22Rv1 (cell line): ENCODE measurements at regions not wholly inside any gene's neighbourhood (a gene's known extent, or its start where the extent isn't known, plus 50 kb on each side); places are given as distances from the start of the nearest gene placed in this dataset.

ENCODE experiments used
- H3K27ac ChIP-seq: fragments of 450-650 bp; 2 replicates; pipeline ENCODE4 v1.5.1; 2017
- ZFX ChIP-seq: fragments of 450-650 bp; IDR thresholded peaks from 2 replicates; pipeline ENCODE4 v1.6.1; 2017; ENCODE audit warnings: antibody characterized with exemption, borderline replicate concordance
- TF ChIP-seq, protein P1 (sequence below): fragments of 450-650 bp; IDR thresholded peaks from 2 replicates; pipeline ENCODE4 v1.5.1; 2017; ENCODE audit warnings: mild to moderate bottlenecking

DNA sequence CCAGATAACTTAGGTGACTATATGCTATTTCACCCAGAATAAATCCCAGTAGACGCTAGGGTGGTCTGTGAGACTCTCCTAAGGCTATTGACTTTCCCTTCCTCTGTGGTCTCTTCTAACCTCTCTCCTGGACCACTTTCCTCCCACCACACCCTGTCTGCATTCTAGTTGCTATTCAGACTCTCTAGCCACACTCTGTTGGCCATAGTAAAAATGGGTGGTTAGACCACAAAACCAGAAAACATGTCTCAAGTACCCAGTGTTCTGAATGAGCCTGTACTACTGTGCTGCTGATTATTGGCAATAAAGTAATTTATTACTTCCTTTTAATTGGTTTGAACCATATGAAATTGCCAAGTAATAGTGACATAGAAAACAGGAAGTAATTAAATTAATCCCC lies 240.8 kb downstream of the KIF20B start:
- H3K27ac ChIP-seq: no peak overlapping the region
- no peak for TF ChIP-seq ZFX

DNA sequence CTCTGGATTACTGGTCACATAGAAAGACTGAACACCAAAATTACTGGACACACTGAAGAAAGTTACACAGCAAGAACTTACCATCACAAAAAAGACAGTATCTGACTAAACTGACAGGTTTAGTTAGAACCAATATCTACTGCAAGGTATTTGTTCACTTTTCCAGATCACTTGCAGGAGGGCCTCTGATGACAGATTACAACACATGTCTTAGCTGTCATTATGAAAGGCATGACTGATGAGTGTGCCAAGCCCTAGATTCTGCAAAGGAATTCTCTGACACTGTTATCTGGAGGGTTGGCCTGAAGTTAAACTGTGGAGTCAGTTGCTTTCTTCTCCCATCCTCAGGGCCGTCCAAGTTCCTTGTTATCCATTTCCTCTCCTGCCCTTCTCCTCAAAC lies 242.7 kb downstream of the KIF20B start:
- no peak overlapping the region for H3K27ac ChIP-seq
- TF ChIP-seq, protein P1, sequence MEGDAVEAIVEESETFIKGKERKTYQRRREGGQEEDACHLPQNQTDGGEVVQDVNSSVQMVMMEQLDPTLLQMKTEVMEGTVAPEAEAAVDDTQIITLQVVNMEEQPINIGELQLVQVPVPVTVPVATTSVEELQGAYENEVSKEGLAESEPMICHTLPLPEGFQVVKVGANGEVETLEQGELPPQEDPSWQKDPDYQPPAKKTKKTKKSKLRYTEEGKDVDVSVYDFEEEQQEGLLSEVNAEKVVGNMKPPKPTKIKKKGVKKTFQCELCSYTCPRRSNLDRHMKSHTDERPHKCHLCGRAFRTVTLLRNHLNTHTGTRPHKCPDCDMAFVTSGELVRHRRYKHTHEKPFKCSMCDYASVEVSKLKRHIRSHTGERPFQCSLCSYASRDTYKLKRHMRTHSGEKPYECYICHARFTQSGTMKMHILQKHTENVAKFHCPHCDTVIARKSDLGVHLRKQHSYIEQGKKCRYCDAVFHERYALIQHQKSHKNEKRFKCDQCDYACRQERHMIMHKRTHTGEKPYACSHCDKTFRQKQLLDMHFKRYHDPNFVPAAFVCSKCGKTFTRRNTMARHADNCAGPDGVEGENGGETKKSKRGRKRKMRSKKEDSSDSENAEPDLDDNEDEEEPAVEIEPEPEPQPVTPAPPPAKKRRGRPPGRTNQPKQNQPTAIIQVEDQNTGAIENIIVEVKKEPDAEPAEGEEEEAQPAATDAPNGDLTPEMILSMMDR: no peak

DNA sequence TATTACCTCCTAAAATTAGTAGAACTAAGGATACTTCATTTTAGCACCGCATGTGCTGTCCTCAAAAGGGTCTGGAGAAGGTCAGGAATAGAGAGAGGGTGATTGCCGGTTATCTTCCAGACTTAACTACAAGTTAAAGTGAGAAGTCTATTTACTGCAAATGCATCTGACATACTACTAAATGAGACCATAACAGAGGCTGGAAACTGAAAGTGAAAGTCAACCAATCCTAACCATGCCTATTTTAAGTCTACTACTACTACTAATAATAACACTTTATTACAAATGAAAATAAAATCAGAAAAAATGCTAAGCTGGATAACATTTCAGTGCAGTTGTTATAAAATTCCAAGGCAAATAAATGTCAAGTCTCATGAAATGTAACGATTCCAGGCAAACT lies 244.7 kb downstream of the KIF20B start:
- no peak overlapping the region for H3K27ac ChIP-seq
- TF ChIP-seq, protein P1: no peak
- TF ChIP-seq ZFX: no peak

DNA sequence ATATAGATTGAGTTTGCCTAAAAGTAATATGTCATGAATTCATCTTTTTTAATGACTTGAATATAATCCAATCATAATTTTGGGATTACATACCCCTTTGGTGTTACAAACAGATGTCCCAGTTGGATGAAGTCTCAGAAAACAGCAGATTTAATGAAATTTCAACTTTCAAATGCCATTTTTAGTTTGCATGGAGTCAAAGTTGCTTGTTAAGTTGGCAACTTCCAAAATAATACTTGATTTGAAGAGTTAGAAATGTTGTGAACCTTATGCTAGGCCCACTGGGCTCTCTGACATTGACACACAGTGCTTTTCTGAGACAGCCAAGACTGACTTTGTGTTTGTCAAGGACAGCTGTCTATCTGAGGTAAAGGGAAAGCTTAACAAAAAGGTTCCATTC lies 248.1 kb downstream of the KIF20B start:
- no peak overlapping the region for H3K27ac ChIP-seq
- TF ChIP-seq, protein P1: no peak
- no peak for TF ChIP-seq ZFX

DNA sequence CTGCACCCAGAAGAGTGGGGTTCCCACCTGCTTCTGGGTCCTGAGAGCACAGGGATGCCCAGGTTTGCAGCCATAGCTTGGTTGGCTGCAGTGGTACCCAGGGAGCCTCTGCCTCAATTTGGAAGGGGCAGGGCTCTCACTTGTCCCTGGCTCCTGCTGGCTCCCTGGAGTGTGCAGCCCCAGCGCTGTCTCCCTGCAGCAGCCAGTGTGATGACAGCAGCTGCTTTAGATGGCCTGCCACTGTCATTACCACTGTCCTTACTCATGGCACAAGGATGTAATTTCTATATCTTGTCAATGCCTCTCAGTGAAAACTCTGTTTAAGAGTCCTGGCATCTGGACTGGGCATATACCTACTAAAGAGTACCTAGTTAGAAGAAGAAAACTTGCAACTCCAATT lies 250.9 kb downstream of the KIF20B start:
- no peak overlapping the region for H3K27ac ChIP-seq
- TF ChIP-seq, protein P1: no peak
- no peak for TF ChIP-seq ZFX

DNA sequence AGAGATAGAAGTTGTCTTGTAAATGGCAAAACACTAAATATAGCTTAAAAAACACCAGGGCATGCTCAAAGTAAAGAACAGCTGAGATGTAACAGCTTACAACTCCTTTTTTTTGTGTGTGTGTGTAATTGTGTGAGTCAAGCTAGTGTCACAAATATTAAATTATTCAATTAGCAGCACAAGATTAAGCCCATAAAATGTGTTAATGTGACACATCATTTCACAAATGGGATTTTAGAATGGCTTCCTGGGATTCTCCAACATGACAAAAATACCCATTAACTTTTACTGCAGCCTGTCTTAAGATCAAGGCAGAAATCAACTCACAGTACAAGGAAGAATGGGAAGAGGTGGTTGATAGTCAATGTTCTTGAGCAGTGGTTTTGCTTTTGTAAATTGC lies 251.4 kb downstream of the KIF20B start:
- no peak overlapping the region for H3K27ac ChIP-seq
- TF ChIP-seq ZFX: no peak
- TF ChIP-seq, protein P1: no peak

DNA sequence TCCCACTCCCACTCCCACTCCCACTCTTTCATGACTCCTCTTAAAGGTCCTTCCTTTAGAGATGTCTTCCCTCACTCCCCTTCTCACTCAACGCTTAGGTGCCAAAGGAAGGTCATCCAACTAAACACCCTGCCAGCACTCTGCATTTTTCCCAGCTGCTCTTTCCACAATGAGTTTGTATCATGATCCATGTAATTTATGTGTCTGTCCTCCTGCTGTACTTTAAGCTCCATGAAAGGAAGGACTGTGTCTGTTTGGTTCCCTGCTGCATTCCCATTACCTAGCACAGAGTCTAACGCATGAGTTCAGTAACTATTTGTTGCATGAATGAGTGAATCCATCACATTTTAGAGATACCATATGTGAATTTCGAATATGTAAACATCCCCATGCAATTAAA lies 252.7 kb downstream of the KIF20B start:
- H3K27ac ChIP-seq: no peak overlapping the region
- TF ChIP-seq, protein P1: no peak
- TF ChIP-seq ZFX: no peak

DNA sequence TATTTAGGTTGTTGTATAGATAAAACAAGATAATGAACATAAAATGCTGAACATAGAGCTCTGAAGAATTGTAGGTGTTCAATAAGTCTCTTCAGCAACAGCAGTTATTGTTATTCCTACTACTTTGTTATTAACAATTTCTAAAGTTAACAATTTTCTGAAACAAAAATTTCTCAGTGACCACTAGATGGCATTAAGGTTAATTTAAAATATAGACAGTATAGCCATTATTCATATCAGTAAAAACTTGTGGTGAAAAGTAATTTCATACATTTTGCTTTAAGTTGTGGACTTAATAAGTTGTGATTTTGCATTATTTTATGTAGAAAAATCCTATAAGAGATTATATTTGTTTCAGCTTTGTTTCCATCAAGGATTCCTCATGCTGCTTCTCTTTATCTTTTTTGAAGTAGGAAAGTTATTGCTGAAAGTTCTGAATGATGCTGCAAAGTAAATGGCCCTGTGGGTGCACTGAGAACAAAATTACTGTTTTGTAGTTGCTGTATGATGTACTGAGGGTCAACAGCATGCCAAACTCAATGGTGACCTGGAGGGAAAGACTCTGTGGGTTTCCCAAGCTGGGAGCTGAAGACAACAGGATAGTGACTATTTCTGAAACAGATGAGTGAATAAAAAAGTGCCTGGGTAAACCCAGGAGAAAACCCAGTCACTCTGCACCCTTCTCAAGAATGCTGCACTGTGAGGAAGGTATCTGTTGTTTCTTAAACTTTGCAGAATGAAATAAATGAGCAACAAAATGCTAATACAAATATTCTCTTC lies 253.6 kb downstream of the KIF20B start:
- no peak overlapping the region for H3K27ac ChIP-seq
- no peak for TF ChIP-seq ZFX
- TF ChIP-seq, protein P1: peak; percentile 64
